GM21381 (cell line): ENCODE measurements at regions not wholly inside any gene's neighbourhood (a gene's known extent, or its start where the extent isn't known, plus 50 kb on each side); places are given as distances from the start of the nearest gene placed in this dataset.

Source experiments
- ATAC-seq: cut with Tn5 transposase; IDR thresholded peaks from one replicate; pipeline ENCODE4 v1.9.1; 2021; ENCODE audit warnings: mild to moderate bottlenecking, moderate library complexity; ENCODE audit not compliant: unreplicated experiment

DNA sequence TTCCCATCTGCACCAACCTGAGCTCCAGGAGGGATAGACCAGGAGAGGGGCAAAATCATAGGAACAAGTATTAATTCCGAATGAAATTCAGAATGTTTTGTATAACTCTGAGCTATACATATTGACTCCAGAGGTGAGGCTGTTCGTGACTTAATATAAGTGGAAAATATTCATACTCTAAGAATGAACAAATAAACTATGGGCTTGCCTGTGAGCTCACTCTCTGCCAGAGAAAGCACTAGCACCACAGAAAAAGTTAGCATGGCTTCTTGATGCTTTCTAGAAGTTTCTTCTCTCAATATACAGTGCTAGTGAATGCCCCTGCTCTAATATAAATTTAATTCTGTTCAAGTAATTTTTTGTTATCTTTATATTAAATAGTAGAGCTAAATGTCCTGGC, 1536.4 kb upstream of the FLRT2 start:
- ATAC-seq, result no peak

DNA sequence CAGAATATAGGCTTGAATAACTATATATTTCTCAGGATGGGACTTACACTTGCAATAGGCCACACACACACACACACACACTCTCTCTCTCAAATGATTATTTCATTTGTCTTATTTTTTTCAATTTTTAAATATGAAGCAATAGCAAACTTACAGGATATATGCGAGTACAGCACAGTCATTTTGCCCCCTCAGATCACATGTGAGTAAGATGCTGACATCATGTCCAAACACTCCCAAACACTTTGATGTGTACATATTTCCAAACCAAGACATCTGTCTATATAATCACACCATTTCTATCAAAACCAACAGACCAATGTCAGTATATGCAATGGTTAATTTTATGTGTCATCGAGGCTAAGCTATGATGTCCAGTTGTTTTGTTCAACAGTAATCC, 1535.9 kb upstream of the FLRT2 start:
- no peak for ATAC-seq

DNA sequence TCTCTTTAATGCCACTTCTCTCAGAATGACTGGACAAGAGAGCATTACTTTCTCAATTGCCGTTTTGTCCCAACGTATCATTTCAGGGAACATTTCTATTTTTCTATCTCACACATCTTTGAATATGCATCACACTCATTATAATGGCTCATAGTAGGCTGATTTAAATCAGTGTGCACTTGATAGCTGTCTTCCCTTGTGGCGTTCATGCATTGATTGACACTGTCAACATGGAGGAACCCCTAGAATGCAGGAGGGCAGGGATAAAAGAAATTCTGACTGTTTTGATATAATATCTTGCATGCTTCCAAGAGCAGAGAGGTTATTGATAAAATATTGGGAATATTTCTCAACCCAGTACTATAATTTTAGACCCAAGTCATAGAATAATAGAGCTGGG, 1528.9 kb upstream of the FLRT2 start:
- no peak for ATAC-seq

DNA sequence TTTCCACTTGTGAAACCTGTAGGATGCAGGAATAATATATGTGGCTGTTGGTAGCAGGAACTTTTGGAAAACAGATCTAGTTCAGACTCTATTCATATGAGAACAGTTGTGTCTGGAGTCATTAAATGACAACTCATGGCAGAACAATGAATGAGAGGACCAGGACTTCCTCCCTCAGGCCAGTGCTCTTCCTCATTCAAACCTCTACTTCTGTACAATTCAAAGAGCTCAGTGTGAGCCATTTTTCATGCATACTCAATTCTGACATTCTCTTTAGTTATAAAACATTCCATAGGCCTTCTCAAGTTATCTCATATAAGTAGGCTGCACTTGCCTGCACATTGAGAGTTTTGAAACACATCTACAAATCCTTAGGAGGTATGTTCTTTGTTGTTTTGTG, 1526.6 kb upstream of the FLRT2 start:
- no peak for ATAC-seq

DNA sequence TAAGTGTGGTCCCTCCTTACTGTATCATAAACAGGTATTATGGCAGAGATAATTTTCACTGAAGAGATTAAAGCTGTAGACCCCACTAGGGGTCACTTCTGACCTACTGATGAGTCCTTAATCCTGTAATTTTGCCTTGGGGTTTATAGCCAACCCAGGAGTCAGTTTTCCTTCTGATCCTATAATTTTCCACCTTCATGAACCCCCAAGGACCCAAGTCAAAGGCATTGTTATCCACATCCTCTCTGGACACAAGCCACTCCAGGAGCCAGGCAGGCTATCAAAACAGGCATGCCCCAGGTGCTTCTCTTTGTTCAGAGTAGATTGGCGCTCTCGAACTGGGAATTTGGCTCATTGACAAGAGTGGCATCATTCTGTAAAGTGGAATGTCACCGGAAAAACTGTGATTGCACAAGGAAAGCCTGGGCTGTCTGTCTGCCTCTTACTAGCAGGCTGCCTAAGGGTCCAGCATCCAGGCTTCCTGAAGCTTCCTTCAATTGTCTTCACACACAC, 1523.2 kb upstream of the FLRT2 start:
- ATAC-seq, result no peak

DNA sequence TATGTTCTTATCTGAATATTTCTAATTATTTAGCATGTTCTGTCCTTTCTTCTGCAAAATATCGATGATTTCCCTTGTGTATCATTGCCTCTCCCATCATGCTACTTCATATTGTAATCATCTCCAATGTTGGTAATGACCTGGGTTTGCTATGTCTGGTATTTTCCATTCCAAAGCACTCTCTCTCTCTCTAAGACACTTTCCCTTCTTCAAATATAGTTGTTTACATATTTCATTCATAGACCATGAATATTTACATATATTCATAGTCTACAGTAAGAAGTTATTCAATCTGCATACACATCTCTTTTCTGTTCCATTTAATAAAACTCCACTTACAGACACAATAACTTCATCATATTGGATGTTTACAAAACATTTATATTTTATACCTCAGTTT, 1516.5 kb upstream of the FLRT2 start:
- ATAC-seq, result no peak

DNA sequence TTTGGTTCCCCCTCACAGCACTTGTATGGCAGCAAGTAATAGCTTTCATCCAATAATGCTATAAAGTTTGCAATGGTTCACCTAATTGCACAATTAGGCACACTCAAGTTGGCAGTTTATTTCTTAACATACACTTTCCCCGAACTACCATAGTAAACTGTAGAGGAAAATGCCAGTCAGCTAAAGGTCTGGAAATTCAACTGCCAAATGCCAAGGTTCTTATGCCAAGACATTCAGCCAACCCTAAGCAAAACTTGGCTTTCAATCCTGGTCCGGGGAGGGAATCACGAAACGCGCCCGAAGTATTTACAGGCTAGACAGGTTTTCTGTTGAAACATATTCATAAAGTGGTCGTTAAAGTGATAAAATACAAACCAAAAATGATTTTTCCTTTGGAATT, 1512.4 kb upstream of the FLRT2 start:
- ATAC-seq, result no peak

DNA sequence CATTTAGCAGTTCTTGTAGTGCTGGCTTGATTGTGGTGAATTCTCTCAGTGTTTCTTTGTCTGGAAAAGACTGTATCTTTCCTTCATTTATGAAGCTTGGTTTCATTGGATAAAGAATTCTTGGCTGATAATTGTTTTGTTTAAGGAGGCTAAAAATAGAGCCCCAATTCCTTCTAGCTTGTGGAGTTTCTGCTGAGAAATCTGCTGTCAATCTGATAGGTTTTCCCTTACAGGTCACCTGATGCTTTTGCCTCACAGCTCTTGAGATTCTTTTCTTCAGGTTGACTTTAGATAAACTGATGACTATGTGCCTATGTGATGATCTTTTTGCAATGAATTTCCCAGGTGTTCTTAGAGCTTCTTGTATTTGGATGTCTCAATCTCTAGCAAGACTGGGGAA, 1508.5 kb upstream of the FLRT2 start:
- ATAC-seq, result no peak

DNA sequence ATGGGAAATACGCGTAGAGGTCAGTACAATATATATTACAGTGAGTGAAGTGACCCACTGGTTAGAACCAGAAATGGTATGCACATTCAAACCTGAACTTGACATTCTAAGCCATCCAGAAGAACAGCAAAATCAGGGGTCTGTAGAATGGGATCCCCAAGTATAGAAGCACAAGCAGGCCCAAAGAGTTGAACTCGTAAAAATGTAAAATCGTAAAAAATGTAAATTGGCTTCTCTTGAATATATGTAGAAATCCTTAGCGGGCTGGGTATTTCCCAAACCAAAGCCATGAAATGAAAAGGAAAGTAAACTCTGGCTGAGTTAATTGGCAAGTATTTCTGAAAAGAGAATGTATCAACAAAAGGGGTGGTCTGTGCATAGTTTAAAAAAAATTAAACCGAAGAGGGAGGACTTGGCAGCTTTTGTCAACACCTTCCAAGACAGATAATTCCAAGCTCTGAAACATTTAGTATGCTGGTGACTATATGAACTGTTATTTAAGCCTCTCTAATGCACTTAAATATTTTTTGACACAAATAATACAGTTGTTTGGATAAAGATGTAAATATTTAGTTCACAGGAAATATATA, 1505.6 kb upstream of the FLRT2 start:
- ATAC-seq, result no peak

DNA sequence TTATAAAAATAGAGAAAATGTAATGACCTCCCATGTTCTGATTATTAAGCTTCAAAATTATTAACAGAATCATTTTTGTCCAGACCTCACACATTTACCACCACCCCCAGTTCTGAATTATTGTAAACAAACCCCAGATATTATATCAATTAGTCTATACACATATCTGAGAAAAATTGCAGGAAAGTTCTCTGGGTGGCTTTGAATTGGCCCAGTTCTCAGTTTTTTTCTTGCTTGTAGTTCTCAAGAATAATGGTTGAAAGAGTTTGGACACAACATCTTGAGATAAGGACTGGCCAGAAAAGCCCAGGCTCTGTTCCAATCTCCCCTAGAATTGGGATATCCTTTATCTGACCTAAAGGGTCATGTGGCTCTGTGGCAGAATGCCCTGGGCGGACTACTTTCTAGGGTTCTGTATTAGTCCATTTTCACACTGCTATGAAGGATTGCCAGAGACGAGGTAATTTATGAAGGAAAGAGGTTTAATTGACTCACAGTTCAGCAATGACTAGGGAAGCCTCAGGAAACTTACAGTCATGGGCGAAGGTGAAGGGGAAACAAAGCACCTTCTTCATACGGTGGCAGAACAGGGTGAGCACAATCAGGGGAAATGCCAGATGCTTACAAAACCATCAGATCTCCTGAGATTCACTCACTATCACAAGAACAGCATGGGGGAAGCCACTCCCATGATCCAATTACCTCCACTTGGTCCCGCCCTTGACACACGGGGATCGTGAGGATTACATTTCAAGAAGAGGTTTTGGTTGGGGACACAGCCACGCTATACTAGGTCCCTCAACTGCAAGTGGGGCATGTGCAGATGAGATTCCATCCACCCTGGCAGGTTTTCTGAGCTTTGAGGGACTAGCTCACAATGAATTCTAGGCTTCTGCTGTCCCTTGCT, 1504.6 kb upstream of the FLRT2 start:
- no peak for ATAC-seq

DNA sequence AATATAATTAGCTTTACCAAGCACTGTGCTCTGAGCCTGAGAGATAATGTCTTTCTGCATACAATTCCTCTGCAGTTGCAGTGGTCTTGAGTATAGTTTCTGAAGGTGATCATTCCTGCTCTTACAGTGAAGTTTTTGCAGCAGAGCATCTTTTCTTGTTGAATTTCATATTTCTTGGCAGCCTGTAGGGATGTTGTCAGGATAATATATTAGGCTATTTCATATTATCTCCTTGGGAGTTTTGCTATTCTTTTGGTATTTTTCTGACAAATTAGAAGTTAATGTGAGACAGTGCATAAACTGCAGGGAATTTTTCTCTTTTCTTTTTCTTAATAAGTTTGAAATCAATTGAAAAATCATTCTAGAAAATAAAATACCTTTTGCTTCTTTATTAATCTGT, 1502.6 kb upstream of the FLRT2 start:
- ATAC-seq, result no peak

DNA sequence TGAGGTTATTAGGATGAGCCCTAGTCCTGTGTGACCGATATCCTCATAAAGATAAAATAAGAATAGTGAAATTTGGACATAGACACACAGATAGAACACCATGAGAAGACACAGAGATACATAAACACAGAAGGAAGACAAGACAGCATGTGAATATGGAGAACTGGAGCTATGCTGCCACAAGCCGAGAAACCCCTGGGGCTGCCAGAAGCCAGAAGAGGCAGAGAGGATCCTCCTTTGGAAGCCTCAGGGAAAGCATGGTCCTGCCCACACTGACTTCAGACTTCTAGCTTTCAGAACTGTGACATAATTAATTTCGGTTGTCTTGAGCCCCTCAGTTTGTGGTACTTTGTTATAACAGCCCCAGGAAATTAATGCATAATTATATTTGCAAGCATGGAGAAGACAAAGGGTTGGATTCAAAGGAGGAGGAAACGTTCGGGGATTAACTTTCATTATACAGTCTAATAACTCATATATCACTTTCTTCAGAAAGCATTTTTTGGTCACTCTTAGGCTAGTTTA, 1501.8 kb upstream of the FLRT2 start:
- ATAC-seq, result no peak

DNA sequence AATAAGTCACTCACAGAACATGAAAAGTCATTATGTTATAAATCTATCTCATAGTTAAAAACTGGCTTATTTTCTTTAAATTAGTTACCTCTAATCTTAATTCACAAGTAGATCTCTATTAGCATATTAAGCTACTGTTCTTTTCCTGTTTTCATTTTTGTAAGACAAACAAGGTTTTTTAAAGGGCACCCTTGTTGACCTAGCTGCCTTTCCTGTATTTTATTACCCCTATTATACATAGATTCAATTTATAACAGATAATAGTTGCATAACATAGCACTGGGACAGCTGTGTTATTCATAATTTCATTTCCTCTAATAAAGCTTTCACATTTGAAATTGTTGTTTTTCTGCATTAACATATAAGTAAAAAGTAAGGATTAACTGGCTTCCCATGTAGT, 1500.7 kb upstream of the FLRT2 start:
- no peak for ATAC-seq

DNA sequence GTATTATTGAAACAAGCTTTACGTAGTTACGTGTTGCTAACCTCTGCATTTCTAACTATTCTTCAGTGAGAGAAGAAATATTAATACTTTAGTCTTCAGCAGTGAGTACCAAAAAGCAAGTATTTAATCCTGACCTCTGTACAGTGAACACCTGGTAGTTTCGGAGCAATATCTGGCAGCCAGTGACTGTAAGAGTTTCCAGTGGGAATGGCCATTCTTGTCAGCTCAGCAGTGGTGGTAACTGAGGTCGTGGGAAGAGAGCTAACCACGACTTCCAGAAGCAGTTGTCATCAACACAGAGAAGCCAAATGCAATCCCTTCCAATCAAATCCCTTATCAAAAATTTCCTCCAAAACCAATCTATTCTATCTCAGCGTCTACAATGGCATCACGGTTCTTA, 1500.2 kb upstream of the FLRT2 start:
- no peak for ATAC-seq

DNA sequence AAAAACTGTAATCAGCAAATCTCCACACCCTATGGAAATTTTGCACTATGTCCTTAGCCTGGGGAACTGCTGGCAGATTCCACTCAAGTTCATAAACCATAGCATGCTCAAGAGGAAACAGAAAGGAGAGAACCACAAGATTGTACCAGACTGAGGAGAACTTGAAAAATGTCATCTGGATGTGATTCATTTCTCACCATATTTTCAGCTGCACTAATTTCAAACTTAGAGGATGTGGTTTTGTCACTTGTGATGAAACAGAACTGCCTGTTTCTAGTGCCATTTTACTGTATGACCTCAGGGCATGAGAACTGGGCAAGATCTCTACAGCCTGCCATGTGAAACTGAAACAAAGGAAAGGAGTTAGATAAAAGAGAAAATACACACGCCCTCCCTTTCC, 1493.1 kb upstream of the FLRT2 start:
- ATAC-seq, result no peak

DNA sequence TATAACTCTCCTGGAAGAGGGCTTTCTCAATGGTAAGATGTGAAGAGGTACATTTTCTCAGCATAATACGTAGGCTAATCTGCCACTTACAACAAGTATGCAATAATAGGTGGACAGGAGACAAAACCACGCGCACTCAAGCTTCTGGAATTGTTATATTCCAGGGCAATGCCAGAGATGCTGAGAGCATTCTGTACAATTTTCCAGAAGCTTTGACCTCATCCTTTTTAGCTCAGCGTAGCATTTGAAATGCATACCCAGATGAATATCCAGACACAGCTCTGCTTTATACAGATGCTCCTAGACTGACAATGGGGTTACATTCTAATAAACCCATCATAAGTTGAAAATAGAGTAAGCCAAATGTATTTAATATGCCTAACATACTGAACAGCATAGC, 1492.4 kb upstream of the FLRT2 start:
- ATAC-seq, result no peak

DNA sequence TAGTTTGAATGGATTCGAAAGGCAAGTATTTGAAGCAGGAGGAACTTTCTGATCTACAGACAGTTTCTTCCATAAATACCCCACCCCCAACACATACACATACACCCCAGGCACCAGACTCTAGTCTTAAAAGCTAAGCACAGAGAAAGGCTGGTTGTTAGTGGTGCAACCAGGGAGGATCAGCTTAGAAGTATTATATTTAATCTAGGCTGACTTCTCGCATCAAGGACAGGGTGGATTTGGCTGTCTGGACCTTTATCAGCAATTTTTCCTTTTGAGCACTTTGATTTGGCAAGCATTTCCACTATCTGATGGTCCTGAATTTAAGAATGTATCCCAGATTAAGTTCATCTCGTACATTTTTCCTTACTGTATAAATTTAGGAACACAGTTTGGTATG, 1489.8 kb upstream of the FLRT2 start:
- no peak for ATAC-seq

DNA sequence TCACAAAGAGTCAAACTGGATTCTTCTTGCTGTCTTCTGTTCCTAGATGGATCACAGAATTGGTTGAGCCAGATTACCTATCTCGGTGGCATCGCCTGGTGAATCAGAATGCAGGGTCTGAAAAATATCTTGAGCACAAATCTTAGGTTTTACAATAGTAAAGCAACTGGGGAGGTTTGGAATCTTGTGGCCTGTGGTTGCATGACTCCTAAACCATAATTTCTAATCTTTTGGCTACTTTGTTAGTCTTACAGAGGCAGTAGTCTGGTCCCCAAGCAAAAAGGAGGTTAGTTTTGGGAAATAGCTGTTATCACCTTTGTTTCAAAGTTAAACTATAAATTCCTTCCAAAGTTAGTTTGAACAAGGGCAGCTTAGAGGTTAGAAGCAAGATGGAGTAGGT, 1488.5 kb upstream of the FLRT2 start:
- no peak for ATAC-seq

DNA sequence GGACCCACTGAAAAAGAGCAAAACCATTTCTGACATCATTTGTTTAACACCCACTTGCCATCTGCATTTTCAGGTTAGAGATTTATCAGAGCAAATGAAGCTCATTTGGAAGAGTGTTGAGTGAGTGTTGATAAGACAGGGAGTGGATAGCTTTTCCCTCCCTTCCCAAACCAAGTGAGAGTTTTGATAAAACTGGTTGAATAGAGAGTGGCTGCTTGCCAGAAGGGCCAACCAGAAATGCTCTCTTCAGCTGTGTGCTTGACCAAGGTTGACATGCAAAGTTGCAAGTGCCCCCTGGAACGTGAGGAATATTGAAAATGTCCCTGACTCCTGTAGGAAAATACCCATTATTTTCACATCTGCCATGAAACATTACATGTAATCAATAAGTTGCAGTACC, 1487.0 kb upstream of the FLRT2 start:
- no peak for ATAC-seq

DNA sequence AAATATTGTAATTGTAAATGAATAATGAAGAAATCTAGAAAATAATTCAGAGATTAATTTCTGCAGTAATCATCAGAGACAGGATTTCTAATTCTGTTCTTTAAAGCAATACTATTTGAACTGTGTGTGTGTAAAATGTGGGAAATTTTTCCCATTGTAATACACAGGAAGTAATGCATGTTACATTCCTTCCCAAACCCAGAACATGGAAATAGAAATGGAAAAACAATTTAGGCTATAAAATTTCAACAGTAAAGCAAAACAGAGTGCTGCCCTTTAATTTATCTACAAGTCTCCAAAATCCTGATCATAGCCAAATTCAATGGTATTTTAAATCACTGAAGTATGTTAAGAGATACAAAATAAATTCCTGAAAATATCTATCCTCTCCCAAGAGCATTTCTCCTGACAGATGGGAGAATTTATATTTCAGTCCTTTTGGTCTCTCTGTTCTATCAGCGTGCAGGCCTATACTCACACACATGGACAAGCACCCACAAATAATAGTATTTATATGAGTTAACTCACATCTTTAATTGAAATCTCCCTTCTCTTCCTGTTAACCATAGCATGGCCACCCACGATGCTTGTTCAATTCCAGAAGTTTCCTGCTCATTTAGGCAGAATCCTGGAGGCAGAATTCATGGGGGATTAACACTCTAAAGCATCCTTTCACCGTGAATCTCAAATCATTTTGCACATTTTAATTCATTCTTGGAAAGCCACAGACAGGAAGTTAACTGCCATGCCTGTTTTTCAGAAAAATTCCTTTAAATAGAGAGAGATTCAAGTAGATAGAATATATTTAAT, 1465.4 kb upstream of the FLRT2 start:
- no peak for ATAC-seq

DNA sequence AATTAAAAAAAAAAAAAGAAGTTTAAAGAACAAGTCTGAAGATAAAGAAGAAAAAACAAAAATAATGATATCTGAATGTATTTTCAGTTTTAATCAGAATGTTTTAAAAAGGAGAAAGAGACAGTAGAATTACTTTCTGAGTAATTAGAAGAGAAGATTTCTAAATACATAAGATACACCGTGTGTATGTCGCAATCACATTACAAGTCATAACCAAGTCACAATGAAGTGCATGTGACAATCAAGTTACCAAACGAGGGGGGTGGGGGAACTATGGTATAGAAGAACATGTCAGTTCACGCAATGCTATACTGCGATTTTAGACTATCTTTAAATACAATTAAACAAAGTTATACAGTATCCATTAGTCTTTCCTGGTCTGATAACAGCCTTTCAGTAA, 1464.1 kb upstream of the FLRT2 start:
- ATAC-seq, result no peak
